HUES64 (cell line): ENCODE measurements at regions not wholly inside any gene's neighbourhood (a gene's known extent, or its start where the extent isn't known, plus 50 kb on each side); places are given as distances from the start of the nearest gene placed in this dataset.
"Not testable (repeated sequence)": the region's sequence is repeated elsewhere in the genome, so short reads cannot be mapped to it uniquely, and the experiment has no call there.

Source experiments
- H3K27ac ChIP-seq: 2 replicates; pipeline ENCODE4 v1.7.0; 2013; ENCODE audit warnings: low read depth, low read length, inconsistent platforms
- H3K27me3 ChIP-seq: 2 replicates; pipeline ENCODE4 v1.6.1; 2013; ENCODE audit warnings: mild to moderate bottlenecking, low read length; ENCODE audit not compliant: insufficient read depth
- H3K36me3 ChIP-seq: 2 replicates; pipeline ENCODE4 v1.6.1; 2013; ENCODE audit warnings: mild to moderate bottlenecking, low read length; ENCODE audit not compliant: insufficient read depth
- H3K4me1 ChIP-seq: 2 replicates; pipeline ENCODE4 v1.6.1; 2013; ENCODE audit warnings: mild to moderate bottlenecking, low read length, moderate library complexity; ENCODE audit not compliant: insufficient read depth
- H3K4me3 ChIP-seq: 2 replicates; pipeline ENCODE4 v1.5.1; 2013; ENCODE audit warnings: mild to moderate bottlenecking, low read length, moderate library complexity
- H3K9ac ChIP-seq: 2 replicates; pipeline ENCODE4 v1.6.1; 2013; ENCODE audit warnings: mild to moderate bottlenecking, low read depth, low read length
- H3K9me3 ChIP-seq: 2 replicates; pipeline ENCODE4 v1.6.1; 2013; ENCODE audit warnings: low read depth, low read length; ENCODE audit not compliant: insufficient read depth
- WGBS: fragments of 150-250, 120-280 bp; methylation state at CpG from one replicate; pipeline ENCODE4 v1.1.7; 2013; ENCODE audit warnings: missing lambda C conversion rate; 5-methylcytosine and 5-hydroxymethylcytosine counted together

DNA sequence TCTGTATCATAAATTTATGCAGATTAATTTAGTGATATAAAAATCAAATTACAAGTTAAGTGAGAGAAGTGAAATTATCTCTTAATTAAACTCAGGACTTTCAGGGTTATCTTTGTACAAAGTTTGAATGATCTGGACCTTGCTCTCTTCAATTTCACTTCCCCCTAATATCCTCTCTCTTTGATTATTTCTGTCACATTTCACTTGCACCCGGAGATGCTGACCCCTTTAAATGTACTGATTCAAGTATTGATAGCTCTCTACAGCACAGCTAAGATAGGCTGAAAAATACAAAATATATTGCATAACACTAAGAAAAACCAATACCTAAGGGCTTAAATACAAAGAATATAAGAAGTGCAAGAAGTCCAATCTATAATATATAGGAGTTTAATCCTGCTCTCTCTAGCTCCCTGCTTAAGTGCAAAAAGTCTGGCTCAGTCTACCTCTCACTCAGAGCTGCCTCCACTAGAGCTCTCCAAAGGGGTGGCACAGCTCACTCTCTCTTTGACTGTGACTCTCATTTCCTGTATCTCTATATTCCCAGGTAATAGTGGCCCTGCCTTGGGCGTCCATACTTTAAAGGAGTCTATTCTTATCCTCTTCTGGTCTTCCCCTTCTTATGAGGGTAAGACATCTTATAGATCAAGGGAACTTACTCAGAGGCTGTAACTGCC, 588.4 kb downstream of the RFPL4B start:
- Histone ChIP-seq H3K4me3 (no peak overlapping the region), H3K4me1 (peaks cover 10% of the 10 kb centered on the region; the same call in 1 of the 2 replicates), H3K27me3 (no peaks in the 10 kb centered on the region), H3K9me3 (no peaks in the 10 kb centered on the region), H3K9ac (no peak overlapping the region), H3K27ac (no peak overlapping the region), H3K36me3 (no peaks in the 10 kb centered on the region)
- 100% methylated on average over 2 of the region's 2 CpGs for WGBS

DNA sequence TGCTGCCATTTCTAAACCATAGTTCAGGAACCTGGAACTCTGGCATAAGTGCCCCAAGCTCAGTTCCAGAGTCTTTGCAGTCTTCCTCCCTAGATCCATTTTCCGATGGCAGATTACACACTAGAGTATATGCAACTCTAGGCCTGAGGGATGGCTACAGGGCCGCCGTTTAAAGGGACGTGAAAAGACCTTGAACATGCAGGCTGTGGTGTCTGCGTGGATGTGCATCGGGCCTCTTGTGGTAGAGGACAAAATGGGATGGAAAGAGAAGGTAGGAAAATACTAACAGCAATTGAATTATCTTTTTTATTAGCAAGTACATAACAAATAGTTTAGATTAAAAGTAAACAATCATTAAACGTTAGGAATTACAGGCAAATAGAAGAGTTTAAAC, 588.9 kb downstream of the RFPL4B start:
- WGBS, result 96% methylated on average over 6 of the region's 7 CpGs
- no peaks in the 10 kb centered on the region for H3K9me3 ChIP-seq

DNA sequence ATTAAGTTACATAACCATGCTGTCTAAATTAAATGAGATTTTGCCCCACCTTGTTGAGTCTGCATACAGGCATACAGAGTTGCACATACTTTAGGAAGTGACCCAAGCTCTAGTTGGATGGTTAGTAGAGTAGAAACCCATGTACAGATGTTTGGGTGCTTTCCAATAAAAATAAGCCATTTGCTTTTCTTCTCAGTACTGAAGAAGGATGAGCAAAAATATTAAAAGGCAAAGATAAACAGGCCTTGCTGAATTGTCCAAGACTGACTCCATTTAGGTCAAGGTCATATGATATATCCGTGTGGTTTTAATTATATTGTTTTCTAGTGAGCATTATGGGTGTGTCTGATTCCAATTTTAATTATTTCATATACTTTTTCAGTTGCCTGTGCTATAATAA, 589.4 kb downstream of the RFPL4B start:
- Histone ChIP-seq H3K9ac (no peak overlapping the region), H3K36me3 (no peaks in the 10 kb centered on the region), H3K4me3 (no peak overlapping the region), H3K9me3 (no peaks in the 10 kb centered on the region), H3K27ac (no peak overlapping the region), H3K27me3 (no peaks in the 10 kb centered on the region), H3K4me1 (peaks cover 10% of the 10 kb centered on the region; the same call in 1 of the 2 replicates)
- WGBS, result 73% methylated on average over 1 of the region's 1 CpG

More for the DNA sequence above, 588.9 kb downstream of the RFPL4B start:
- Histone ChIP-seq H3K27me3 (no peaks in the 10 kb centered on the region), H3K4me1 (peaks cover 10% of the 10 kb centered on the region; the same call in 1 of the 2 replicates), H3K9ac (no peak overlapping the region), H3K36me3 (no peaks in the 10 kb centered on the region), H3K4me3 (no peak overlapping the region), H3K27ac (no peak overlapping the region)

DNA sequence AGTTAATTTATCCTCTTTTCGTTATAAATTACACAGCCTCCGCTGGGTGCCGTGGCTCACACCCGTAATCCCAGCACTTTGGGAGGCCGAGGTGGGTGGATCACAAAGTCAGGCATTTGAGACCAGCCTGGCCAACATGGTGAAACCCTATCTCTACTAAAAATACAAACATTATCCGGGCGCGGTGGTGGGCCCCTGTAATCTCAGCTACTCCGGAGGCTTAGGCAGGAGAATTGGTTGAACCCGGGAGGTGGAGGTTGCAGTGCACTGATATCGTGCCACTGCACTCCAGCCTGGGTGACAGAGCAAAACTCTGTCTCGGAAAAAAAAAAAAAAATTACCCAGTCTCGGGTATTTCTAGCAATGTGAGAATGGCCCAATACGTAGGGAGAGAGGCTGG, 590.6 kb downstream of the RFPL4B start:
- H3K4me3 ChIP-seq, H3K4me1 ChIP-seq, H3K9me3 ChIP-seq, H3K27ac ChIP-seq, H3K9ac ChIP-seq, H3K36me3 ChIP-seq, H3K27me3 ChIP-seq: not testable (repeated sequence)
- WGBS, result 96% methylated on average over 14 of the region's 14 CpGs

DNA sequence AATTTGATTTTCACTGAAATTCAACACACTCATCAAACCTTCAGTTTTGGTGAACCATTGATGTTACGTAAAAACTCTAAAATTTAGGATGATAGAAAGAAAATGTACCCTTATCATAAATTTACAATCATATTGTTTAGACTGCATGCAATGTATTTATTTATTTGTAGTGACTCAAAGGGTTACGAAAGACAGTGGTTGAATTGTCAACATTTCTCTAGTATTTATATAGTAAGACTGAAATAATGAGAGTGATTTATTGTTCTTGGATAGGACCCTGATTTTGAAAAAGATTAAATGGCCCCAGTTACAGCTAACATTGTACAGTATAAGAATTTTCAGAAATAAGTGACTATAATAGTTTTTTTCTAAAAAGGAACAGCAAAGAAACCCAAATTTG, 591.5 kb downstream of the RFPL4B start:
- 100% methylated on average over 1 of the region's 2 CpGs for WGBS
- Histone ChIP-seq H3K9ac (no peak overlapping the region), H3K27ac (no peak overlapping the region), H3K27me3 (no peaks in the 10 kb centered on the region), H3K4me1 (peaks cover 10% of the 10 kb centered on the region; the same call in 1 of the 2 replicates), H3K36me3 (no peaks in the 10 kb centered on the region), H3K9me3 (no peaks in the 10 kb centered on the region), H3K4me3 (no peak overlapping the region)

DNA sequence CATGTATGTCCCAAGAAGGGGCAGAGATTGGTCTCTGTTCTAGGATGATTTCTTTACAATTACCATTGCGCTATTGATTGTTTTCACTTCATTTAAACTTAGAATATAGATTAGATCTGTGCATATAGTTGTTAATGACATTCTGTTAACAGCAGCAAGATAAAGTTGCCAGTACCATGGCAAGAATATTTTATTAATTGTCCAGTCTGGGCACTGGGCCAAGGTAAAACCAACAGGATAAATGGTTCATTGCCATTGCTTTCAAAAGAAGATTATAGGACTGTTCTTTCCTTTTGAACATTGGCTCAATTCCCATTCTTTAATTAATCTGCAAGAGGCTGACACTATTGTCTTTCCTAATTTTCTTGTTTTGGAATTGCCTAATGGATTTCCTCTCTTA, 592.4 kb downstream of the RFPL4B start:
- Histone ChIP-seq H3K4me1 (peaks cover 6% of the 10 kb centered on the region; the same call in 1 of the 2 replicates), H3K27me3 (no peaks in the 10 kb centered on the region), H3K4me3 (no peak overlapping the region), H3K27ac (no peak overlapping the region), H3K9me3 (no peaks in the 10 kb centered on the region), H3K9ac (no peak overlapping the region), H3K36me3 (no peaks in the 10 kb centered on the region)
- WGBS, result no CpG with 5 or more reads among the region's 1 CpG

DNA sequence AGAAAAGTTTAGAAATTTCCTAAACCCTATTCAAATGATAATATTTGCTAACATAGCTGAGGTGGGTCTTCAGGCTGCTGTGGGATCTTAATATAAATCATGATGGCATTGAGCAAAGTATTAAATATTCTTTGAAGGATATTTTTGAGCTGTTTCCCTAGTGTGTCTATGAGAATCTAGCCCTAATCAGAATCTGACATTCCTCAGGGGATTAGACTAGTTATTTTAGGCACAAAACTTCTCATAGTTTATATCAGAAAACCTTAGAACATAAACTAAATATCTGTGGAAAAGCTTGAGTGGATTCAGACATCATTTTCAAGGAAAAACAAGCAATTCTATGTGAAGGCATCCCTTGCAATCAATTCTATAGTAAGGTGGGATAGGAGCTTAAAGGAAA, 594.5 kb downstream of the RFPL4B start:
- no peaks in the 10 kb centered on the region for H3K36me3 ChIP-seq
- H3K9me3 ChIP-seq, result no peaks in the 10 kb centered on the region
- H3K9ac ChIP-seq, result no peak overlapping the region
- no peaks in the 10 kb centered on the region for H3K27me3 ChIP-seq
- no peak overlapping the region for H3K4me3 ChIP-seq
- no peak overlapping the region for H3K27ac ChIP-seq
- H3K4me1 ChIP-seq, result no peaks in the 10 kb centered on the region

DNA sequence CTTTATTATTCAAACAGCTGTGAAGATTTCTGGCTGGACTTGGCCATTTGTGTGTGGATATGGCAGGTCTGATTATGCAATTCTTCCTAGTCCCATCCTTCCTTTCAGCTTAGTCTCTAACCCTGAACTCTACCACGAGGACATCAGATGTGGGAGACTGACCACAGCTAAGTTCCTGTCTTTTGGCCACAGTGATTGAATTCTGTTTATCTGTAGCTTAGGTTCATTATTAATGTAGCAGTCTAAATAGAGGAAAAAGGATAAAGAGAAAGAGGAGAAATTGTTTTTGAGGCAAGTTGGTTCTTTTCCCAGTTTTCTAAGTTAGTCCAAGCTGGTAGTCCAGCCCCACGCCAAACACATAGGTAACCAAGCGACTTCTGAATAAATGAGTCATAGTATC, 598.9 kb downstream of the RFPL4B start:
- H3K27me3 ChIP-seq, result no peaks in the 10 kb centered on the region
- no peaks in the 10 kb centered on the region for H3K36me3 ChIP-seq
- H3K9me3 ChIP-seq, result no peaks in the 10 kb centered on the region
- no peak overlapping the region for H3K4me3 ChIP-seq
- H3K4me1 ChIP-seq, result no peaks in the 10 kb centered on the region
- no peak overlapping the region for H3K9ac ChIP-seq
- WGBS, result 99% methylated on average over 3 of the region's 3 CpGs
- H3K27ac ChIP-seq, result no peak overlapping the region

GRCh38 chr6:112947507-112947906, 600.4 kb downstream of the RFPL4B start:
- no peak overlapping the region for H3K4me3 ChIP-seq

DNA sequence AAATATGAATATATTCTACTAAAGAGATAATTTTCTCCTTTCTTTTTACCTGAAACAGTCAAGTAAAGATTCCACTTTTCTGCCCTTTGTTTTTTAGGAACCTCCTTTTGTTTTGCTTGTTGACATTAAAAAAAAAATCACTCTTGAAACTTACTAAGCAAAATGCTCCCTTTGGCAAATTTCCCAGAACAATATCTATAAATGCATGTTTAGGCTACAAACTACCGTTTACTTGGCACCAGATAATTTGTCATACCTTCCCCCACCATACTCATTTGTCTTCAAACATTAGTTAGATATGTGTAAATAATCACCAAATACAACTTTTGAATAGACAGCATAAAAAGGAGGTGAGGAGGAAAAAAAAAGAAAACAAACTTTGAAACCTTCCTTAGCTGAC, 604.7 kb downstream of the RFPL4B start:
- 100% methylated on average over 1 of the region's 1 CpG for WGBS
- H3K9me3 ChIP-seq, result no peaks in the 10 kb centered on the region
- H3K4me1 ChIP-seq, result no peaks in the 10 kb centered on the region
- no peaks in the 10 kb centered on the region for H3K27me3 ChIP-seq
- H3K4me3 ChIP-seq, result no peak overlapping the region
- no peak overlapping the region for H3K27ac ChIP-seq
- H3K9ac ChIP-seq, result no peak overlapping the region
- H3K36me3 ChIP-seq, result no peaks in the 10 kb centered on the region

More at GRCh38 chr6:112947507-112947906, 600.4 kb downstream of the RFPL4B start:
- Histone ChIP-seq H3K27me3 (no peaks in the 10 kb centered on the region), H3K9ac (no peak overlapping the region), H3K4me1 (no peaks in the 10 kb centered on the region), H3K27ac (no peak overlapping the region), H3K9me3 (no peaks in the 10 kb centered on the region), H3K36me3 (no peaks in the 10 kb centered on the region)
- 89% methylated on average over 2 of the region's 2 CpGs for WGBS

DNA sequence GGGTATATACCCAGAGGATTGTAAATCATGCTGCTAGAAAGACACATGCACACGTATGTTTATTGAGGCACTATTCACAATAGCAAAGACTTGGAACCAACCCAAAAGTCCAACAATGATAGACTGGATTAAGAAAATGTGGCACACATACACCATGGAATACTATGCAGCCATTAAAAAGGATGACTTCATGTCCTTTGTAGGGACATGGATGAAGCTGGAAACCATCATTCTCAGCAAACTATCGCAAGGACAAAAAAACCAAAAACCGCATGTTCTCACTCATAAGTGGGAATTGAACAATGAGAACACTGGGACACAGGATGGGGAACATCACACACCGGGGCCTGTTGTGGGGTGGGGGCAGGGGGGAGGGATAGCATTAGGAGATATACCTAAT, 608.6 kb downstream of the RFPL4B start:
- not testable (repeated sequence) for H3K4me3 ChIP-seq, H3K27ac ChIP-seq, H3K9ac ChIP-seq, H3K36me3 ChIP-seq, H3K4me1 ChIP-seq, H3K9me3 ChIP-seq, H3K27me3 ChIP-seq
- 97% methylated on average over 3 of the region's 4 CpGs for WGBS
